ENCODE measurements at regions not wholly inside any gene's neighbourhood (a gene's known extent, or its start where the extent isn't known, plus 50 kb on each side); places are given as distances from the start of the nearest gene placed in this dataset.

GRCh38 chr18:57205641-57206040, 58.8 kb downstream of the BOD1L2 start:
- Histone ChIP-seq H3K14ac (replicated peaks; ENCODE audit: low read depth, low read length) (no peak overlapping the region), H3K9me1 (ENCODE audit: insufficient read depth, low read length) (no peaks in the 10 kb centered on the region), H2BK5ac (ENCODE audit: low read depth, low read length, poor library complexity, severe bottlenecking) (no peak overlapping the region), H4K20me1 (ENCODE audit: insufficient read depth, low read length) (no peaks in the 10 kb centered on the region), H3K9ac (ENCODE audit: low read depth, low read length) (no peak overlapping the region), H3K56ac (ENCODE audit: extremely low read depth, insufficient read depth, low read length) (no peak overlapping the region), H4K5ac (ENCODE audit: low read depth, low read length) (no peak overlapping the region), H3K4me2 (ENCODE audit: low read depth, low read length) (no peak overlapping the region), H3K9me3 (ENCODE audit: control insufficient read depth, insufficient read depth, low read length) (no peaks in the 10 kb centered on the region), H4K91ac (ENCODE audit: insufficient read depth, low read depth, low read length) (no peak overlapping the region), H2BK20ac (ENCODE audit: low read depth, low read length) (no peak overlapping the region), H2BK120ac (ENCODE audit: low read depth, low read length) (no peak overlapping the region), H3K4me3 (ENCODE audit: insufficient read depth, low read depth, low read length) (no peak overlapping the region), H4K8ac (ENCODE audit: low read depth in 2 of 2, low read length in 2 of 2) (no peak overlapping the region), H2AK5ac (ENCODE audit: low read depth, low read length) (no peak overlapping the region), H3K27ac (ENCODE audit: insufficient read depth, low read length) (no peak overlapping the region), H3K4ac (ENCODE audit: low read depth, low read length) (no peak overlapping the region), H3K27me3 (ENCODE audit: control insufficient read depth, insufficient read depth, low read length) (peaks cover 5% of the 10 kb centered on the region), H3K79me1 (ENCODE audit: low read depth in 1 of 2, low read length in 2 of 2) (no peaks in the 10 kb centered on the region), H2AFZ (replicated peaks; ENCODE audit: low read length, poor library complexity) (no peak overlapping the region), H3K18ac (ENCODE audit: low read depth, low read length) (no peak overlapping the region), H3K36me3 (ENCODE audit: control insufficient read depth, insufficient read depth, low read length) (no peaks in the 10 kb centered on the region), H2BK15ac (ENCODE audit: low read depth, low read length) (no peak overlapping the region), H3K4me1 (ENCODE audit: control insufficient read depth, insufficient read depth, low read length) (no peaks in the 10 kb centered on the region), H2AK9ac (replicated peaks; ENCODE audit: low read depth, low read length, poor library complexity) (no peak overlapping the region), H3K23ac (ENCODE audit: low read depth, low read length) (no peak overlapping the region)
- dilution Hi-C loops (cut with HindIII; ENCODE audit: low sequenced_read_pairs, unreplicated experiment) (no loop called here), in situ Hi-C loops (cut with MboI; ENCODE audit: low sequenced_read_pairs) (no loop called here), intact Hi-C loops (cut with micrococcal nuclease) (no loop called here)
- ATAC-seq (ENCODE audit: low read depth) = no peak
- no TSS peak for BruUV-seq (replicated peaks)
- no peak for DNase-seq
- no peak for TF ChIP-seq CHD1 (IDR thresholded peaks at IDR 0.05; ENCODE audit: low read depth, low read length)
- no peak for TF ChIP-seq CEBPB (IDR thresholded peaks at IDR 0.05; ENCODE audit: low read depth, low read length)
- no peak for TF ChIP-seq ELK1 (IDR thresholded peaks at IDR 0.05; ENCODE audit: borderline replicate concordance, low read depth, low read length)
- TF ChIP-seq MAFK (IDR thresholded peaks at IDR 0.05; ENCODE audit: low read depth, low read length) = no peak
- no peak for TF ChIP-seq RAD21 (IDR thresholded peaks at IDR 0.05; ENCODE audit: low read length)
- no peak for TF ChIP-seq MAZ (IDR thresholded peaks at IDR 0.05; ENCODE audit: borderline replicate concordance, low read depth, low read length)
- TF ChIP-seq RCOR1 (IDR thresholded peaks at IDR 0.05; ENCODE audit: insufficient replicate concordance, low read length) = no peak
- TF ChIP-seq SMC3 (IDR thresholded peaks at IDR 0.05; ENCODE audit: low read depth, low read length) = no peak
- TF ChIP-seq CTCF (conservative IDR thresholded peaks at IDR 0.05; ENCODE audit: low read depth, low read length) = no peak
- no peak for TF ChIP-seq FOS (IDR thresholded peaks at IDR 0.05; ENCODE audit: low read depth, low read length)
- no peak for TF ChIP-seq NFE2L2 (IDR thresholded peaks at IDR 0.05; ENCODE audit: low read depth, low read length)
- no peak for TF ChIP-seq BHLHE40 (IDR thresholded peaks at IDR 0.05; ENCODE audit: low read depth, low read length)
- TF ChIP-seq RFX5 (IDR thresholded peaks at IDR 0.05; ENCODE audit: low read depth, low read length) = no peak
- no peak for TF ChIP-seq MXI1 (IDR thresholded peaks at IDR 0.05; ENCODE audit: borderline replicate concordance, low read depth, low read length)
- no peak for TF ChIP-seq USF2 (IDR thresholded peaks at IDR 0.05; ENCODE audit: low read depth, low read length)
- TF ChIP-seq POLR2A (IDR thresholded peaks at IDR 0.05; ENCODE audit: low read depth, low read length) = no peak
- ChIA-PET CTCF (no interaction called here), POLR2A (ENCODE audit: unreplicated experiment) (no interaction called here)
- no CpG with 5 or more reads among the region's 4 CpGs for WGBS, 2 experiments (ENCODE audit: extremely low coverage in 2 of 2, insufficient read length in 1 of 2)

Measured in IMR-90 (cell line).